GM12892 (cell line): ENCODE measurements at regions not wholly inside any gene's neighbourhood (a gene's known extent, or its start where the extent isn't known, plus 50 kb on each side); places are given as distances from the start of the nearest gene placed in this dataset.

Source experiments
- POLR2A ChIP-seq: IDR thresholded peaks from 2 replicates; pipeline ENCODE4 v1.6.1; 2011; ENCODE audit warnings: low read depth, low read length, control low read depth
- POLR2AphosphoS5 ChIP-seq: IDR thresholded peaks from 2 replicates; pipeline ENCODE4 v1.6.1; 2011; ENCODE audit warnings: low read depth, low read length, control low read depth

- TF ChIP-seq POLR2A (no peak), POLR2AphosphoS5 (no peak)
Measured at GRCh38 chr2:140136861-140137260, 1356.7 kb upstream of the NXPH2 start.
